HCT116 (cell line): ENCODE measurements at regions not wholly inside any gene's neighbourhood (a gene's known extent, or its start where the extent isn't known, plus 50 kb on each side); places are given as distances from the start of the nearest gene placed in this dataset.

Experiments
- ATAC-seq: fragments of 200-7000 bp; cut with Tn5 transposase; 2 replicates; pipeline ENCODE4 v1.9.1; 2020; ENCODE audit warnings: mild to moderate bottlenecking, moderate library complexity
- BruUV-seq: library from RNA; stranded (reverse); fragments of 400-500 nt; replicated peaks from 2 replicates; lab custom pipeline; 2021; lab: Mats Ljungman, UMichigan
- CTCF ChIA-PET: fragments of 300-600 bp; sonication (Branson Sonifier 250); formaldehyde crosslinking; loops from one replicate; lab custom pipeline; 2021; ENCODE audit warnings: antibody characterized with exemption; lab: Charles Lee
- POLR2A ChIA-PET: fragments of 300-600, 350-600 bp; sonication (Branson Sonifier 250); formaldehyde crosslinking; loops from one replicate; lab custom pipeline; 2021; ENCODE audit warnings: antibody characterized with exemption; lab: Charles Lee
- RAD21 ChIA-PET, 2 experiments: fragments of 300-600 bp; sonication (Branson Sonifier 250); formaldehyde crosslinking; loops; one replicate each; lab custom pipeline; 2023; ENCODE audit warnings: low total read pairs in 2 of 2; ENCODE audit not compliant: uncharacterized antibody in 2 of 2, unreplicated experiment in 2 of 2, low non-redundant PET in 1 of 2; lab: Charles Lee
- DNase-seq: peaks from one replicate; pipeline ENCODE4 v3.0.0-alpha.2; 2010; ENCODE audit warnings: low read depth, low spot score
- H2AFZ ChIP-seq: fragments of 200-600 bp; shearing (Covaris generic), sonication (generic); 2 replicates; pipeline ENCODE4 v1.6.1; 2017; ENCODE audit warnings: low read depth, mixed run types, mixed read lengths, antibody characterized with exemption, low read length; ENCODE audit not compliant: poor library complexity, severe bottlenecking
- H3K27ac ChIP-seq: 2 replicates; pipeline ENCODE4 v1.5.1; 2012; ENCODE audit warnings: low read depth, low read length
- H3K27me3 ChIP-seq: fragments of 200-600 bp; sonication (generic); 2 replicates; pipeline ENCODE4 v1.6.1; 2016; ENCODE audit warnings: mixed run types, low read length, mixed read lengths; ENCODE audit not compliant: insufficient read depth
- H3K36me3 ChIP-seq, 2 experiments: fragments of 200-500 bp in 1 of 2; fragments of 200-600 bp in 1 of 2; sonication (Bioruptor generic) in 1 of 2; sonication (generic) in 1 of 2; 2 replicates each; pipeline versions ENCODE4 v1.5.1 to v1.6.1; 2014 to 2016; ENCODE audit warnings: low read length in 2 of 2, inconsistent platforms in 1 of 2, mixed read lengths in 1 of 2, mixed run types in 1 of 2; ENCODE audit not compliant: insufficient read depth in 2 of 2, control insufficient read depth in 1 of 2
- H3K4me1 ChIP-seq, 2 experiments: fragments of 200-600 bp in 1 of 2; sonication (generic) in 1 of 2; 2 replicates each; pipeline versions ENCODE4 v1.5.1 to v1.6.1; 2012 to 2017; ENCODE audit warnings: low read length in 2 of 2, inconsistent platforms in 1 of 2, mild to moderate bottlenecking in 1 of 2, mixed read lengths in 1 of 2, mixed run types in 1 of 2, moderate library complexity in 1 of 2; ENCODE audit not compliant: insufficient read depth in 2 of 2, control insufficient read depth in 1 of 2
- H3K4me2 ChIP-seq: fragments of 200-600 bp; sonication (generic); 2 replicates; pipeline ENCODE4 v1.6.1; 2017; ENCODE audit warnings: mixed run types, low read length, mixed read lengths
- H3K4me3 ChIP-seq, 2 experiments: fragments of 200-600 bp in 1 of 2; sonication (generic) in 1 of 2; replicated peaks in 1 of 2; 2 replicates each; pipeline ENCODE4 v1.5.1; 2011 to 2016; ENCODE audit warnings: low read length in 2 of 2, control low read depth in 1 of 2, low read depth in 1 of 2, mild to moderate bottlenecking in 1 of 2, mixed read lengths in 1 of 2, mixed run types in 1 of 2
- H3K79me2 ChIP-seq: fragments of 200-600 bp; sonication (generic); 2 replicates; pipeline ENCODE4 v1.6.1; 2017; ENCODE audit warnings: mild to moderate bottlenecking, mixed run types, low read length, moderate library complexity, mixed read lengths; ENCODE audit not compliant: insufficient read depth
- H3K9ac ChIP-seq: fragments of 200-600 bp; sonication (generic); 2 replicates; pipeline ENCODE4 v1.6.1; 2016; ENCODE audit warnings: low read length, mixed read lengths
- H3K9me2 ChIP-seq: fragments of 200-600 bp; sonication (generic), shearing (Covaris generic); 2 replicates; pipeline ENCODE4 v1.6.1; 2017; ENCODE audit warnings: mixed run types, mild to moderate bottlenecking, moderate library complexity; ENCODE audit not compliant: insufficient read depth
- H3K9me3 ChIP-seq, 2 experiments: fragments of 200-500 bp in 1 of 2; fragments of 200-600 bp in 1 of 2; sonication (Bioruptor generic) in 1 of 2; sonication (generic) in 1 of 2; 2 replicates each; pipeline ENCODE4 v1.6.1; 2014 to 2017; ENCODE audit warnings: low read length in 2 of 2, mixed read lengths in 2 of 2, inconsistent platforms in 1 of 2, low read depth in 1 of 2, mild to moderate bottlenecking in 1 of 2, mixed run types in 1 of 2, moderate library complexity in 1 of 2; ENCODE audit not compliant: control insufficient read depth in 1 of 2, insufficient read depth in 1 of 2
- H4K20me1 ChIP-seq: fragments of 200-600 bp; sonication (generic), shearing (Covaris generic); 2 replicates; pipeline ENCODE4 v1.6.1; 2017; ENCODE audit warnings: mixed run types, mild to moderate bottlenecking, moderate library complexity; ENCODE audit not compliant: insufficient read depth
- ATF3 ChIP-seq: IDR thresholded peaks from 2 replicates; pipeline ENCODE4 v1.6.1; 2012
- CBX3 ChIP-seq: IDR thresholded peaks from 2 replicates; pipeline ENCODE4 v1.6.1; 2012; ENCODE audit warnings: low read depth
- CEBPB ChIP-seq: IDR thresholded peaks from 2 replicates; pipeline ENCODE4 v1.6.1; 2012; ENCODE audit warnings: low read depth
- CTCF ChIP-seq, 3 experiments: fragments of 200-600 bp in 1 of 3; sonication (generic) in 1 of 3; IDR thresholded peaks in 2 of 3; conservative IDR thresholded peaks in 1 of 3; 2 replicates each; pipeline ENCODE4 v1.5.1; 2012 to 2017; ENCODE audit warnings: low read depth in 2 of 3, low read length in 2 of 3, antibody characterized with exemption in 1 of 3, borderline replicate concordance in 1 of 3, control low read depth in 1 of 3, mild to moderate bottlenecking in 1 of 3, mixed read lengths in 1 of 3, mixed run types in 1 of 3, moderate library complexity in 1 of 3; ENCODE audit not compliant: insufficient read depth in 1 of 3
- EGR1 ChIP-seq: IDR thresholded peaks from 2 replicates; pipeline ENCODE4 v1.6.1; 2012; ENCODE audit warnings: low read depth
- FOSL1 ChIP-seq: IDR thresholded peaks from 2 replicates; pipeline ENCODE4 v1.6.1; 2012; ENCODE audit warnings: low read depth
- POLR2AphosphoS5 ChIP-seq: IDR thresholded peaks from 2 replicates; pipeline ENCODE4 v1.6.1; 2011; ENCODE audit warnings: mild to moderate bottlenecking, low read depth, low read length, moderate library complexity
- RAD21 ChIP-seq: IDR thresholded peaks from 2 replicates; pipeline ENCODE4 v1.6.1; 2012; ENCODE audit warnings: low read depth, mild to moderate bottlenecking
- REST ChIP-seq: IDR thresholded peaks from 2 replicates; pipeline ENCODE4 v1.6.1; 2012; ENCODE audit warnings: low read depth
- SIN3A ChIP-seq: IDR thresholded peaks from 2 replicates; pipeline ENCODE4 v1.6.1; 2012; ENCODE audit warnings: low read depth
- TCF7L2 ChIP-seq: IDR thresholded peaks from 2 replicates; pipeline ENCODE4 v1.7.0; 2011; ENCODE audit warnings: borderline replicate concordance, inconsistent platforms; ENCODE audit not compliant: insufficient read depth, insufficient read length; ENCODE audit errors: extremely low read depth
- ZBTB33 ChIP-seq: IDR thresholded peaks from 2 replicates; pipeline ENCODE4 v1.6.1; 2011; ENCODE audit warnings: mild to moderate bottlenecking, low read length, moderate library complexity; ENCODE audit not compliant: insufficient replicate concordance; ENCODE audit errors: extremely low read depth
- intact Hi-C: fragments of 100-400 bp; cut with micrococcal nuclease; formaldehyde crosslinking; loops from 2 replicates; pipeline ENCODE4 v1.10.0; 2022

GRCh38 chr10:21421794-21422193 is 103.7 kb downstream of the SKIDA1 start:
- DNase-seq = no peak
- Histone ChIP-seq H3K79me2 (no peaks in the 10 kb centered on the region), H3K9me3 (no peaks in the 10 kb centered on the region), H3K4me1 (peaks cover 3 to 19% of the 10 kb centered on the region in 2 experiments), H3K27ac (no peak overlapping the region), H3K4me3 (no peak overlapping the region), H3K9ac (no peak overlapping the region), H2AFZ (no peak overlapping the region), H3K36me3 (no peaks in the 10 kb centered on the region), H3K27me3 (no peaks in the 10 kb centered on the region), H3K4me2 (no peak overlapping the region), H3K9me2 (no peaks in the 10 kb centered on the region), H4K20me1 (no peaks in the 10 kb centered on the region)
- no peak for ATAC-seq
- ChIA-PET POLR2A (no interaction called here), CTCF (no interaction called here), RAD21 (no interaction called here)
- intact Hi-C loops = no loop called here
- TF ChIP-seq REST (no peak), POLR2AphosphoS5 (no peak), CBX3 (no peak), TCF7L2 (no peak), SIN3A (no peak), RAD21 (no peak), ZBTB33 (no peak), EGR1 (no peak), CTCF (IDR thresholded peaks at IDR 0.05 in 2 of 3, conservative IDR thresholded peaks at IDR 0.05 in 1 of 3; ENCODE audit: borderline replicate concordance in 1 of 3, insufficient read depth in 1 of 3, low read depth in 2 of 3, low read length in 2 of 3) (no peak), ATF3 (no peak), CEBPB (no peak), FOSL1 (no peak)
- no TSS peak for BruUV-seq
